Endothelial cell (in vitro differentiated cells): ENCODE measurements at regions not wholly inside any gene's neighbourhood (a gene's known extent, or its start where the extent isn't known, plus 50 kb on each side); places are given as distances from the start of the nearest gene placed in this dataset.

Experiments
- DNase-seq: peaks from one replicate; pipeline ENCODE4 v3.0.0; 2021; ENCODE audit warnings: low spot score
- H3K27ac Mint-ChIP-seq: one replicate; pipeline ENCODE4 v1.8.0; 2021; ENCODE audit warnings: mixed read lengths, inconsistent platforms; ENCODE audit not compliant: unreplicated experiment
- H3K27me3 Mint-ChIP-seq: one replicate; pipeline ENCODE4 v1.8.0; 2021; ENCODE audit warnings: mild to moderate bottlenecking, moderate library complexity, mixed read lengths, inconsistent platforms; ENCODE audit not compliant: unreplicated experiment
- H3K36me3 Mint-ChIP-seq: one replicate; pipeline ENCODE4 v1.8.0; 2021; ENCODE audit warnings: mild to moderate bottlenecking, low read depth, mixed read lengths, inconsistent platforms; ENCODE audit not compliant: unreplicated experiment
- H3K4me1 Mint-ChIP-seq: one replicate; pipeline ENCODE4 v1.8.0; 2021; ENCODE audit warnings: mild to moderate bottlenecking, mixed read lengths, inconsistent platforms; ENCODE audit not compliant: unreplicated experiment
- H3K4me3 Mint-ChIP-seq: one replicate; pipeline ENCODE4 v1.8.0; 2021; ENCODE audit warnings: mild to moderate bottlenecking, mixed read lengths, inconsistent platforms; ENCODE audit not compliant: unreplicated experiment
- H3K9me3 Mint-ChIP-seq: one replicate; pipeline ENCODE4 v1.8.0; 2021; ENCODE audit warnings: mixed read lengths, inconsistent platforms; ENCODE audit not compliant: unreplicated experiment
- TF ChIP-seq, protein P1 (sequence below): fragments of 200-600 bp; sonication (generic); IDR thresholded peaks from one replicate; pipeline ENCODE4 v1.5.0; 2021; ENCODE audit warnings: antibody characterized with exemption; ENCODE audit not compliant: unreplicated experiment

DNA sequence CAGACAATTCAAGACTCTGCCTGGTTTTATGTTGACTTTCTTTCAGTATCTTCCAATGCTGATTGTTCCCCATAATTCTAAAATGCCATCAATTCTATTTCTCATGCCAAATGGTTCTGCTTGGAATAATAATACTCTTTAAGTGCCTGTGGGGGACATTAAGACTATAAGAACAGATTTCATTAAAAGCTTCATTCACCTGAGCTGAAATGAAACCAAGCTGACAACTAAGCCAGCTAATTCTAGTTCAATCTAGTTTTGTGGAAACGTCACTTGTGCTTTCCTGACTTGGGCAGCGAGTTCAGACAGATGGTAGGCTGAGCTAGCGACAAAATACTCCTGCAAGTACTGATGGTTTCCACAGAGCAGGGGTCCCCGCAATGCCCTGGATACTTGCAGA lies 491.1 kb upstream of the RAB6C start:
- Mint-ChIP-seq H3K4me1 (peaks cover under 1% of the 10 kb centered on the region), H3K36me3 (no peaks in the 10 kb centered on the region), H3K9me3 (no peaks in the 10 kb centered on the region), H3K4me3 (no peak overlapping the region), H3K27me3 (no peaks in the 10 kb centered on the region), H3K27ac (no peak overlapping the region)
- no peak for DNase-seq
- TF ChIP-seq, protein P1, sequence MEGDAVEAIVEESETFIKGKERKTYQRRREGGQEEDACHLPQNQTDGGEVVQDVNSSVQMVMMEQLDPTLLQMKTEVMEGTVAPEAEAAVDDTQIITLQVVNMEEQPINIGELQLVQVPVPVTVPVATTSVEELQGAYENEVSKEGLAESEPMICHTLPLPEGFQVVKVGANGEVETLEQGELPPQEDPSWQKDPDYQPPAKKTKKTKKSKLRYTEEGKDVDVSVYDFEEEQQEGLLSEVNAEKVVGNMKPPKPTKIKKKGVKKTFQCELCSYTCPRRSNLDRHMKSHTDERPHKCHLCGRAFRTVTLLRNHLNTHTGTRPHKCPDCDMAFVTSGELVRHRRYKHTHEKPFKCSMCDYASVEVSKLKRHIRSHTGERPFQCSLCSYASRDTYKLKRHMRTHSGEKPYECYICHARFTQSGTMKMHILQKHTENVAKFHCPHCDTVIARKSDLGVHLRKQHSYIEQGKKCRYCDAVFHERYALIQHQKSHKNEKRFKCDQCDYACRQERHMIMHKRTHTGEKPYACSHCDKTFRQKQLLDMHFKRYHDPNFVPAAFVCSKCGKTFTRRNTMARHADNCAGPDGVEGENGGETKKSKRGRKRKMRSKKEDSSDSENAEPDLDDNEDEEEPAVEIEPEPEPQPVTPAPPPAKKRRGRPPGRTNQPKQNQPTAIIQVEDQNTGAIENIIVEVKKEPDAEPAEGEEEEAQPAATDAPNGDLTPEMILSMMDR = no peak

GRCh38 chr2:129490641-129491040 lies 488.8 kb upstream of the RAB6C start:
- no peaks in the 10 kb centered on the region for H3K27me3 Mint-ChIP-seq
- H3K9me3 Mint-ChIP-seq = no peaks in the 10 kb centered on the region
- no peaks in the 10 kb centered on the region for H3K36me3 Mint-ChIP-seq
- TF ChIP-seq, protein P1 = no peak
- H3K4me1 Mint-ChIP-seq = no peaks in the 10 kb centered on the region
- no peak for DNase-seq
- no peak overlapping the region for H3K27ac Mint-ChIP-seq
- H3K4me3 Mint-ChIP-seq = no peak overlapping the region

DNA sequence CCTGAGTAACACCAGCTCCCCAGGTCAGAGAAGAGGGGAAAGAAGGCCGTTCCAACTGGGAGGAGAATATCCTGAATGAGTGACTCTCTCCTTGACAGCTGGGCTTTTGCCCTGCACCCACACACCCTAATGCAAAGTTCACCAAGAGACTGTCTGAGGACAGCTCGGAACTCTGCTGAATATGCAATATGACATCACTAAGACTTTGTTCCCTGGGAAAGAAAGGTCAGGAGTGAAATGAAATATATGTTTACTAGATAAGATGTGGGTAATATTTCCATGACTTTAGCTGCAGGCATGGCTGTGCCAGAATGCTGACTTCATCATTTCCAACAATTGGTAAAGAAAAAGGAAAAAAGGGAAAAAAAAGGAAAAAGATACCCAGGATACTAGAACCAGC lies 488.2 kb upstream of the RAB6C start:
- Mint-ChIP-seq H3K27ac (no peak overlapping the region), H3K27me3 (no peaks in the 10 kb centered on the region), H3K4me3 (no peak overlapping the region), H3K36me3 (no peaks in the 10 kb centered on the region), H3K4me1 (no peaks in the 10 kb centered on the region), H3K9me3 (no peaks in the 10 kb centered on the region)
- DNase-seq = no peak
- TF ChIP-seq, protein P1 = no peak

- Mint-ChIP-seq H3K27me3 (no peaks in the 10 kb centered on the region), H3K4me1 (no peaks in the 10 kb centered on the region), H3K4me3 (no peak overlapping the region), H3K9me3 (no peaks in the 10 kb centered on the region), H3K27ac (no peak overlapping the region), H3K36me3 (no peaks in the 10 kb centered on the region)
- DNase-seq = no peak
- TF ChIP-seq, protein P1 = no peak
Measured at GRCh38 chr2:129492548-129492947, 486.9 kb upstream of the RAB6C start.

GRCh38 chr2:129499747-129500146 lies 479.7 kb upstream of the RAB6C start:
- no peaks in the 10 kb centered on the region for H3K36me3 Mint-ChIP-seq
- no peaks in the 10 kb centered on the region for H3K27me3 Mint-ChIP-seq
- no peaks in the 10 kb centered on the region for H3K9me3 Mint-ChIP-seq

More at GRCh38 chr2:129499747-129500146, 479.7 kb upstream of the RAB6C start:
- TF ChIP-seq, protein P1 = no peak
- no peak for DNase-seq
- Mint-ChIP-seq H3K27ac (no peak overlapping the region), H3K4me3 (no peak overlapping the region), H3K4me1 (no peaks in the 10 kb centered on the region)
